Sigmoid colon (tissue), 6 donors: ENCODE measurements at regions not wholly inside any gene's neighbourhood (a gene's known extent, or its start where the extent isn't known, plus 50 kb on each side); places are given as distances from the start of the nearest gene placed in this dataset.

Experiments
- DNase-seq: peaks from one replicate; pipeline ENCODE4 v3.0.0-alpha.2; 2019
- H3K27ac ChIP-seq, 4 donors: fragments of 200-600 bp; sonication (generic); one replicate each; pipeline ENCODE4 v1.5.1; 2016 to 2019; ENCODE audit warnings: mild to moderate bottlenecking in 1 of 4
- H3K27me3 ChIP-seq, 3 donors: fragments of 200-600 bp; sonication (generic); one replicate each; pipeline ENCODE4 v1.5.1; 2019; ENCODE audit warnings: mild to moderate bottlenecking in 1 of 3
- H3K36me3 ChIP-seq, 4 donors: fragments of 200-600 bp; sonication (generic); one replicate each; pipeline ENCODE4 v1.5.1; 2016 to 2019
- H3K4me1 ChIP-seq, 4 donors: fragments of 200-600 bp; sonication (generic); one replicate each; pipeline ENCODE4 v1.5.1; 2017 to 2019
- H3K4me3 ChIP-seq, 4 donors: fragments of 200-600 bp; sonication (generic); one replicate each; pipeline ENCODE4 v1.5.1; 2017 to 2019; ENCODE audit warnings: mild to moderate bottlenecking in 2 of 4, moderate library complexity in 1 of 4
- H3K9me3 ChIP-seq, 4 donors: fragments of 200-600 bp in 3 of 4; sonication (generic) in 3 of 4; one replicate each; pipeline versions ENCODE4 v1.5.1 to v1.6.1; 2013 to 2019
- EP300 ChIP-seq, 4 donors: sonication (generic); formaldehyde crosslinking; IDR thresholded peaks; one replicate each; pipeline ENCODE4 v1.6.1; 2017; ENCODE audit warnings: antibody characterized with exemption in 4 of 4
- POLR2A ChIP-seq, 2 donors: fragments of 450-650 bp; IDR thresholded peaks; one replicate each; pipeline ENCODE4 v1.6.1; 2016; ENCODE audit warnings: antibody characterized with exemption in 2 of 2, mild to moderate bottlenecking in 2 of 2, moderate library complexity in 2 of 2
- POLR2AphosphoS5 ChIP-seq, 4 donors: sonication (generic); formaldehyde crosslinking; IDR thresholded peaks; one replicate each; pipeline ENCODE4 v1.6.1; 2017; ENCODE audit warnings: antibody characterized with exemption in 4 of 4
- WGBS, 2 donors: extraction: QIAGEN DNeasy Blood & Tissue Kit; methylation state at CpG; one replicate each; pipeline ENCODE4 v1.1.7; 2013; 5-methylcytosine and 5-hydroxymethylcytosine counted together
- intact Hi-C: fragments of 100-400 bp; cut with DNase I; formaldehyde crosslinking; loops from one replicate; pipeline ENCODE4 v1.15.1; 2023
- TF ChIP-seq, protein P1 (sequence below), 4 experiments: fragments of 450-650 bp in 3 of 4; fragments of 200-600 bp in 1 of 4; IDR thresholded peaks; one replicate each; pipeline ENCODE4 v1.5.1; 2016 to 2019; ENCODE audit warnings: antibody characterized with exemption in 4 of 4, mild to moderate bottlenecking in 3 of 4, moderate library complexity in 2 of 4
- donor health status: healthy with polysubstance abuse.
- donor health status: healthy.

DNA sequence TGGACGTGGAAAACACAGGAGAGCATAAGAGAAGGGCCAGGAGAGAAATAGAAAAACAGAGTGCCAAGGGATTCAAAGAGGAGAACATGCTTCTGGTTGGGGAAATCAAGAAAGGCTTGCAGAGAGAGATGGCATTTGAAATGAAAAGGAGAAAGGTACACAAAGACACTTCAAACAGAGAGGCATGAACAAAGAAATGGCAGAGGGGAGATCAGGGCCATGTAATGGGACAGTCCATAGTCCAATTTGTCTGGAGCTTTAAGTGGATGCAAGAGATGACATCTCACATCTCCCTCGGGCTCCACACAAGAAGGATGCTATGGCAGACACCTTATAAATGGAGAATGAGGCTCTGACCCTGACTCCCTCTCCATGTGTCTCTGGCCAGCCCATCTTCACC, 331.1 kb downstream of the MLLT3 start:
- H3K4me1 ChIP-seq = peaks cover 0 to 20% (median 8%) of the 10 kb centered on the region in 4 donors
- H3K27me3 ChIP-seq = no peaks in the 10 kb centered on the region
- H3K4me3 ChIP-seq = no peak overlapping the region
- 58 to 72% methylated on average over 2 of the region's 2 CpGs for WGBS, 2 donors
- no peak for DNase-seq
- intact Hi-C loops = no loop called here
- no peaks in the 10 kb centered on the region for H3K36me3 ChIP-seq
- H3K9me3 ChIP-seq = no peaks in the 10 kb centered on the region
- no peak overlapping the region for H3K27ac ChIP-seq
- TF ChIP-seq POLR2AphosphoS5 (IDR thresholded peaks at IDR 0.05) (no peak), EP300 (IDR thresholded peaks at IDR 0.05) (no peak), POLR2A (IDR thresholded peaks at IDR 0.05) (no peak)
- TF ChIP-seq, protein P1, sequence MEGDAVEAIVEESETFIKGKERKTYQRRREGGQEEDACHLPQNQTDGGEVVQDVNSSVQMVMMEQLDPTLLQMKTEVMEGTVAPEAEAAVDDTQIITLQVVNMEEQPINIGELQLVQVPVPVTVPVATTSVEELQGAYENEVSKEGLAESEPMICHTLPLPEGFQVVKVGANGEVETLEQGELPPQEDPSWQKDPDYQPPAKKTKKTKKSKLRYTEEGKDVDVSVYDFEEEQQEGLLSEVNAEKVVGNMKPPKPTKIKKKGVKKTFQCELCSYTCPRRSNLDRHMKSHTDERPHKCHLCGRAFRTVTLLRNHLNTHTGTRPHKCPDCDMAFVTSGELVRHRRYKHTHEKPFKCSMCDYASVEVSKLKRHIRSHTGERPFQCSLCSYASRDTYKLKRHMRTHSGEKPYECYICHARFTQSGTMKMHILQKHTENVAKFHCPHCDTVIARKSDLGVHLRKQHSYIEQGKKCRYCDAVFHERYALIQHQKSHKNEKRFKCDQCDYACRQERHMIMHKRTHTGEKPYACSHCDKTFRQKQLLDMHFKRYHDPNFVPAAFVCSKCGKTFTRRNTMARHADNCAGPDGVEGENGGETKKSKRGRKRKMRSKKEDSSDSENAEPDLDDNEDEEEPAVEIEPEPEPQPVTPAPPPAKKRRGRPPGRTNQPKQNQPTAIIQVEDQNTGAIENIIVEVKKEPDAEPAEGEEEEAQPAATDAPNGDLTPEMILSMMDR (IDR thresholded peaks at IDR 0.05) = no peak

DNA sequence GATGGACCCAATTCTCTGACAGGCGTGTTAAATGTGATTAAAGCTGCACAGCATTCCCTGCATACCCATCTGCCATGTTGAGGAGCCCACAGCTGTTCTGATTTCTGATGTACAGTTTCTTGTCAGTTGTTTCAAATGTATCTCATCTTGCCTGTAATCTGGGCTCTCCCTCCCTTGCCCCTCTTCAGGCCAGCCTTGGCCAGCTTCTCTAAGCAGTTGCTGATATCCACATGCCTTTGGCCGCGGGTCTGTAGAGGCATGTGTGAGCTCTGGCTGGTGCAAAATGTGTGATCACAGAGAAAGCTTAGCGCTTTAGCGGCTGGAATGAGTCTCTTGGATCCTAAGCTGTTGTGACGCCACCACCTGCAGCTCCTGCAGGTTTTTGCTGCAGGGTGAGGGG, 332.0 kb downstream of the MLLT3 start:
- Histone ChIP-seq H3K36me3 (no peaks in the 10 kb centered on the region), H3K27me3 (no peaks in the 10 kb centered on the region), H3K4me3 (no peak overlapping the region), H3K27ac (peak overlapping the region in 1 of 4 donors; percentile 16), H3K9me3 (no peaks in the 10 kb centered on the region), H3K4me1 (peaks cover 0 to 14% (median 7%) of the 10 kb centered on the region in 4 donors)
- DNase-seq = no peak
- intact Hi-C loops = no loop called here
- no peak for TF ChIP-seq POLR2A (IDR thresholded peaks at IDR 0.05)
- TF ChIP-seq, protein P1 (IDR thresholded peaks at IDR 0.05) = no peak
- no peak for TF ChIP-seq EP300 (IDR thresholded peaks at IDR 0.05)
- no peak for TF ChIP-seq POLR2AphosphoS5 (IDR thresholded peaks at IDR 0.05)
- 89 to 95% methylated on average over 6 of the region's 6 CpGs for WGBS, 2 donors

DNA sequence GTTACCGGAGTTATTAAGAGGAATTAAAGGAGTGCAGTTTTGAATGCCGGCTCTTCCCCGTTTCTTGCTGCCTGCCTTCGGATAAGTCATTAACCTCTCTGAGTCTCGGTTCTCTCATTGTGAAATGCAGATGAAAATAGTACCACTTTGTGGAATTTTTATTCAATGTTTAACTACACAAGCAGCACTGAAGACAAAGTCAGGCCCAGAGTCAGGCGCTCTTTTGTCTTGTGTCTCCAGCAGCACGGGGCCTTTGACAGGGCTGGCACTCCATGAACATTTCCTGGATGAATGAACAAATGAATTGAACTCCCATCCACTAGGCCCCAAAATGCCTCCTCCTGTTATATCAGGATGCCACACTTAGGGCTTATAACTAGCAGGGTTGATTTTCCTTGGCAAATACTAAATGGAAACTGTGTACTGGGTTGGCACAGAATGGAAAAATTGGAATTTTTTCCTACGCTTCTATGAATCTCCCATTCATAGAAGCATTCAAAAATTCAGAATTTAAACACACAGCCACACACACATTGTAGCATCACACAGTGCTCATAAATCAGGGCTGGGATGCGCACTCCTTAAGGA, 332.8 kb downstream of the MLLT3 start:
- no peak overlapping the region for H3K4me3 ChIP-seq
- no peaks in the 10 kb centered on the region for H3K9me3 ChIP-seq
- peaks cover 0 to 12% (median 6%) of the 10 kb centered on the region in 4 donors for H3K4me1 ChIP-seq
- TF ChIP-seq, protein P1 (IDR thresholded peaks at IDR 0.05) = no peak
- TF ChIP-seq POLR2A (IDR thresholded peaks at IDR 0.05) (no peak), EP300 (IDR thresholded peaks at IDR 0.05) (no peak)
- no peak for DNase-seq
- intact Hi-C loops = no loop called here
- H3K27ac ChIP-seq = peak overlapping the region in 1 of 4 donors; percentile 16
- H3K27me3 ChIP-seq = no peaks in the 10 kb centered on the region
- H3K36me3 ChIP-seq = no peaks in the 10 kb centered on the region
- WGBS, 2 donors = 78 to 88% methylated on average over 9 of the region's 9 CpGs

DNA sequence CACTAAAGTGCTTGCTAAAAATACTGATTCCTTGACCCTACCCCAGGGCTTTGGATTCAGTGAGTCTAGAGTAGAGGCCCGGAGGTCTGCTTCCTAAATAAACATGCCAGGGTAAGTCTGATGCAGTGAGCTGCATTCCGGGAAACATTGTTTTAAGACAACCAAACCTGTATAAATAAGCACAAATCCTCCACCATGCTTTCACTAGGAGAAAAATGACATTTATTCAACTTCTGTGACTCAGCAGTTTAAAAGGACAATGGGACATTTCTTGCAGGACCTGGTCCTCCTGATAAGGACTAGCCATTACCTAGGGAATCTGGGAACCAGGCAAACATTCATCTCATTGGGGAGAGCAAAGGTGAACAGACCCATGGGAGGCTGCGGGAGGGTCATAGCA, 335.3 kb downstream of the MLLT3 start:
- TF ChIP-seq POLR2AphosphoS5 (IDR thresholded peaks at IDR 0.05) = no peak
- TF ChIP-seq EP300 (IDR thresholded peaks at IDR 0.05) = no peak
- TF ChIP-seq, protein P1 (IDR thresholded peaks at IDR 0.05) = no peak
- intact Hi-C loops = no loop called here
- Histone ChIP-seq H3K9me3 (no peaks in the 10 kb centered on the region), H3K4me1 (peaks cover 0 to 12% (median 6%) of the 10 kb centered on the region in 4 donors), H3K36me3 (no peaks in the 10 kb centered on the region), H3K4me3 (no peak overlapping the region), H3K27me3 (no peaks in the 10 kb centered on the region), H3K27ac (no peak overlapping the region)
- 92% methylated on average over 3 of the region's 3 CpGs for WGBS, 2 donors
- no peak for DNase-seq

DNA sequence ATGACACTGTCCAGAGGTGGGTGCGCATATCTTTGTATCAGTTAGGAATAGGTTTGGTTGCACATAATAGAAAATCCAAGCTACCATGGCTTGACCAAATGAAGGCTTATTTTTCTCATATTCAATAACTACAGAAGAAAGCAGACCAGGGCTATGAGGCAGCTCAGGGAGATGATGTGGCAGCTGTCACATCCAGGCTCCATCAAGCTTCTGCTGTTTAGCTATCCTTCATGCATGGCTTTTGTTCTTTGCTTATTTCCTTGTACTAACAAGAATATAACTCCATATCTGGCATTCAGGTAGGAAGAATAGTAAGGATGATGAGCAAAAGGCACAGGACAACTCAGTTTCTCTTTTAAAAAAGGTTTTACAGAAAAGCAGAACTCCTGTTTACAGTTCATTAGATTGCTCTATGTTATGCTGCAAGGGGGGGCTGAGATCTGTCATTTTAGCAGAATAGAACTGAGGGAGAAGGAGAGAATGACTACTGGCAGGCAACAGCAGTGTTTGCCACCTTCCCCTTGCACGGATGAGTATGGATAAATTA, 336.1 kb downstream of the MLLT3 start:
- Histone ChIP-seq H3K36me3 (no peaks in the 10 kb centered on the region), H3K4me3 (no peak overlapping the region), H3K4me1 (peaks cover 0 to 12% (median 6%) of the 10 kb centered on the region in 4 donors), H3K27me3 (no peaks in the 10 kb centered on the region), H3K27ac (no peak overlapping the region), H3K9me3 (no peaks in the 10 kb centered on the region)
- intact Hi-C loops = no loop called here
- DNase-seq = no peak
- no peak for TF ChIP-seq POLR2A (IDR thresholded peaks at IDR 0.05)
- TF ChIP-seq, protein P1 (IDR thresholded peaks at IDR 0.05) = no peak
- TF ChIP-seq EP300 (IDR thresholded peaks at IDR 0.05) = no peak
- TF ChIP-seq POLR2AphosphoS5 (IDR thresholded peaks at IDR 0.05) = no peak
- 69 to 71% methylated on average over 2 of the region's 2 CpGs for WGBS, 2 donors
